Karpas-422 (cell line): ENCODE measurements at regions not wholly inside any gene's neighbourhood (a gene's known extent, or its start where the extent isn't known, plus 50 kb on each side); places are given as distances from the start of the nearest gene placed in this dataset.

Source experiments
- DNase-seq: peaks from one replicate; pipeline ENCODE4 v3.0.0-alpha.2; 2015
- H2AFZ ChIP-seq: fragments of 200-600 bp; sonication (generic); 2 replicates; pipeline ENCODE4 v1.6.1; 2014; ENCODE audit warnings: antibody characterized with exemption, low read length, mixed read lengths
- H3K27ac ChIP-seq: fragments of 200-600 bp; sonication (generic); 2 replicates; pipeline ENCODE4 v1.5.1; 2014; ENCODE audit warnings: mild to moderate bottlenecking, low read length, moderate library complexity
- H3K27me3 ChIP-seq: fragments of 200-600 bp; sonication (generic); 2 replicates; pipeline ENCODE4 v1.6.1; 2014; ENCODE audit warnings: low read length, mixed read lengths
- H3K36me3 ChIP-seq: fragments of 200-600 bp; sonication (generic); 2 replicates; pipeline ENCODE4 v1.6.1; 2014; ENCODE audit warnings: low read length, mixed read lengths; ENCODE audit not compliant: insufficient read depth
- H3K4me1 ChIP-seq: fragments of 200-600 bp; sonication (generic); 2 replicates; pipeline ENCODE4 v1.6.1; 2014; ENCODE audit warnings: mild to moderate bottlenecking, low read length, mixed read lengths
- H3K4me2 ChIP-seq: fragments of 200-600 bp; sonication (generic); 2 replicates; pipeline ENCODE4 v1.6.1; 2014; ENCODE audit warnings: low read length, low read depth, mild to moderate bottlenecking; ENCODE audit not compliant: poor library complexity, severe bottlenecking
- H3K4me3 ChIP-seq: fragments of 200-600 bp; sonication (generic); 2 replicates; pipeline ENCODE4 v1.5.1; 2014; ENCODE audit warnings: mild to moderate bottlenecking, antibody characterized with exemption, low read length, mixed read lengths
- H3K79me2 ChIP-seq: fragments of 200-600 bp; sonication (generic); 2 replicates; pipeline ENCODE4 v1.6.1; 2014; ENCODE audit warnings: mild to moderate bottlenecking, low read length, mixed read lengths
- H3K9ac ChIP-seq: fragments of 200-600 bp; sonication (generic); 2 replicates; pipeline ENCODE4 v1.6.0; 2014; ENCODE audit warnings: low read length
- H3K9me2 ChIP-seq: fragments of 200-600 bp; sonication (generic), shearing (Covaris generic); replicated peaks from 2 replicates; pipeline ENCODE4 v1.6.0; 2014; ENCODE audit warnings: mild to moderate bottlenecking, low read length, moderate library complexity; ENCODE audit not compliant: insufficient read depth
- H3K9me3 ChIP-seq: fragments of 300-700, 200-600 bp; sonication (generic); 2 replicates; pipeline ENCODE4 v1.6.1; 2014; ENCODE audit warnings: low read length, mixed read lengths
- H4K20me1 ChIP-seq: fragments of 200-600 bp; sonication (generic); 2 replicates; pipeline ENCODE4 v1.6.1; 2014; ENCODE audit warnings: mild to moderate bottlenecking, antibody characterized with exemption, low read length, low read depth; ENCODE audit not compliant: insufficient read depth

DNA sequence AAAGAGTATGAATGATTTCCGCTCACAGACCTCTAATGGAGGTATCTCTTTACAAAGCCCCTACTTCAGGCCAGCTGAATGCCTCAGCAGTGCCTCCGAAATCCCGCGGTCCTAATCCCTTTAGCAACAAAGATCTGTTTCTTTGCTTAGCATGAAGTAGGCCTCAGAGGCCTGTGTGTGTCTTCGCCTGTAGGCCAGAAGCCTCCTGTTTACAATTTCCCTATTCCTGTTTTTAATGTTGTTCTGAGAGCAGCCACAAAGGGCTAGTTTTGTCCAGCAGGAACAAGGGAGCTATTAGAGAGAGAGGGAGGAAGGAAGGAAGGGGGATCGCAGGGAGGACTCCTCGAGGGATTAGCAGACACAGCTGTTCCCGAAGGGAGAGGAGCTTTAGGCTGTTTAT is 166.4 kb upstream of the SPRY4 start:
- H3K9me2 ChIP-seq, result no peaks in the 10 kb centered on the region
- H3K79me2 ChIP-seq, result no peaks in the 10 kb centered on the region
- no peak overlapping the region for H3K9ac ChIP-seq
- no peak overlapping the region for H3K27ac ChIP-seq
- no peaks in the 10 kb centered on the region for H3K4me1 ChIP-seq
- no peak overlapping the region for H2AFZ ChIP-seq
- H3K27me3 ChIP-seq, result no peaks in the 10 kb centered on the region
- no peaks in the 10 kb centered on the region for H3K36me3 ChIP-seq
- no peaks in the 10 kb centered on the region for H3K9me3 ChIP-seq
- H3K4me3 ChIP-seq, result no peak overlapping the region
- no peak overlapping the region for H3K4me2 ChIP-seq
- DNase-seq, result no peak
- no peaks in the 10 kb centered on the region for H4K20me1 ChIP-seq

DNA sequence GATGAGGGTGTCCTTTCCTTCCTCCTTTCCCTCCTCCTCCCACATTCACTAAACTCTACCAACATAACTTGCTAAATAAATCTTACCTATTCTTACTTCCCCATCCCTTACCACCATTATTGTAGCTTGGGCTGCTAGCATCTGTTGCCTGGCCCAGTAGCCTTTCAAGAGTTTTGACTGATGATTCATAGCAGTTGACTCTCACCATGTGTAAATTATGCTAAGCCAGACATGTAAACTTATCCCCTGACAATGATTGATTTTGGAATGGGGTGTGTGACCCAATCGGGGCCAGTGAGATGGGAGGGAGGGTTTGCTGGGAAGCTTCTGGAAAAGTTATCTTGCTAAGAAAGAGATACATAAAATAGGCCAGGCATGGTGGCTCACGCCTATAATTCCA is 161.8 kb upstream of the SPRY4 start:
- DNase-seq, result no peak
- H3K4me2 ChIP-seq, result no peak overlapping the region

DNA sequence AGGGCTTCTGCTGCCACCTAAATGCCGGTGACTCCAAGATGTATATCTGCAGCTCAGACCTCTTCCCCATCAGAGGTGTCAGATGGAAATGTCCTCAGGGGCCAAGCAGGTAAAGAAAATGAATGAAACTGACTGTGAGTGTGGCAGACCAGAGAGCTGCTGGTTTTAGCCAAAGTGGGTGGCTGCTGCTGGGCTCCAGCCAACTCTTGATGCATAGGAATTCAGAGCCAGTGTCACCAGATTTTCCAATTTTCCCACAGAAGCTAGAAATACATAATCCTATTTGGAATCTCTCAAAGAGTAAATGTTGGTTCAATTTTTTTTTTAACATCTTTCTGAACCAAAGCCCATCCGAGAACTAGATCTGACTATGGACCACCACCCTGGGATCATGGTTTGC is 161.2 kb upstream of the SPRY4 start:
- Histone ChIP-seq H3K27ac (no peak overlapping the region), H3K9me2 (no peaks in the 10 kb centered on the region), H4K20me1 (no peaks in the 10 kb centered on the region), H3K9ac (no peak overlapping the region), H3K9me3 (no peaks in the 10 kb centered on the region), H3K27me3 (no peaks in the 10 kb centered on the region), H3K36me3 (no peaks in the 10 kb centered on the region), H2AFZ (no peak overlapping the region), H3K79me2 (no peaks in the 10 kb centered on the region), H3K4me2 (no peak overlapping the region), H3K4me3 (no peak overlapping the region), H3K4me1 (no peaks in the 10 kb centered on the region)
- DNase-seq, result no peak

More for the DNA sequence above, 161.8 kb upstream of the SPRY4 start:
- Histone ChIP-seq H3K79me2 (no peaks in the 10 kb centered on the region), H2AFZ (no peak overlapping the region), H3K9me3 (no peaks in the 10 kb centered on the region), H3K4me3 (no peak overlapping the region), H3K27ac (no peak overlapping the region), H4K20me1 (no peaks in the 10 kb centered on the region), H3K27me3 (no peaks in the 10 kb centered on the region), H3K9ac (no peak overlapping the region), H3K4me1 (no peaks in the 10 kb centered on the region), H3K36me3 (no peaks in the 10 kb centered on the region), H3K9me2 (no peaks in the 10 kb centered on the region)

DNA sequence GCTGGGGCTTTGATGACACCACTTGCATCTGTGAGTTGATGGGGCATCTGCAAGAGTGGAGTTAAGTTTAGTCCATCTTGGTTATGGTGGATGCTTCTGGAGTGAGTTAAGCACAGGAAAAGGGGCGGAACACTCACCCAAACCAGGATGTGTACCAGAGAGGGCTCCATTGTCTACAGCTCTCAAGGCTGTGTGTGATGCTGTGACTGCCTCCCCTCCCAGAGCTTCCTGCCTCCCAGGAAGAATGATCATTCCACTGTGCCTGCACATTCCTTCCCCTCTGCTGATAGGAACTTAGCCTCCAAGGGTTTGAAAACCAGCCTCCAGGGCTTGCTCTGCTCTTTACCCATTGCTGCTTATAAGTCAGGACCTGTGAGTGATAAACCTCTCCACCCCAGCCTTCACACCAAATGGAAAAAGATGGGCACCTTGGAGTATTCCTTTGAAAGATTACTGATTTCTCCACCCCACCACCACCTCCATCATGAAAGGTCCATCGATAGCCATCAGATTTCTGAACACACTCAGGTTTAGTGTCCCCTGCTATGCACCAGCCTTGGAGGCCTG is 160.1 kb upstream of the SPRY4 start:
- no peaks in the 10 kb centered on the region for H3K4me1 ChIP-seq
- H3K79me2 ChIP-seq, result no peaks in the 10 kb centered on the region
- no peak overlapping the region for H3K9ac ChIP-seq
- no peaks in the 10 kb centered on the region for H4K20me1 ChIP-seq
- H3K27me3 ChIP-seq, result no peaks in the 10 kb centered on the region
- H3K9me2 ChIP-seq, result no peaks in the 10 kb centered on the region
- no peaks in the 10 kb centered on the region for H3K36me3 ChIP-seq
- H3K4me2 ChIP-seq, result no peak overlapping the region
- H3K27ac ChIP-seq, result no peak overlapping the region
- H2AFZ ChIP-seq, result no peak overlapping the region
- no peak overlapping the region for H3K4me3 ChIP-seq
- no peak for DNase-seq
- no peaks in the 10 kb centered on the region for H3K9me3 ChIP-seq

DNA sequence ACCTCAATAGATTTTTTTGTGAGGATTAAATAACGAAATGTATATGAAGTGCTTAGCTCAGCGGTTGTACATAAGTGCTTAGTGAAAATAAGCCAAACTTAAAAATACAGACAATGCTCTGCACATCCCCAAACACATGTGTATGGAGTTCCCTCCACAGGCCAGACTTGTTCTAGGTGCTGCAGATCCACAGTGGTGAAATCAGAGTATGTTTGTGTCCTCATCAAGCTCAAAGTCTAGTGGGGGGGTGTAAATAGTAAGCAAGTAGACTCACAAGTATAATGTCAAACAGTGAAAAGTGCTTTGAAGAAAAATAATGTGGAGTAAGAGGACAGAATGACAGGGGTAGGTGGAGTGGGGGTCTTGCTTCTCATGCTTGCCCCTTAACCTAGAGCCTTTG is 157.4 kb upstream of the SPRY4 start:
- no peak for DNase-seq
- no peak overlapping the region for H3K9ac ChIP-seq
- no peak overlapping the region for H2AFZ ChIP-seq
- H3K27me3 ChIP-seq, result no peaks in the 10 kb centered on the region
- no peaks in the 10 kb centered on the region for H3K36me3 ChIP-seq
- no peaks in the 10 kb centered on the region for H4K20me1 ChIP-seq
- H3K4me1 ChIP-seq, result no peaks in the 10 kb centered on the region
- H3K4me3 ChIP-seq, result no peak overlapping the region
- no peak overlapping the region for H3K4me2 ChIP-seq
- H3K79me2 ChIP-seq, result no peaks in the 10 kb centered on the region
- no peaks in the 10 kb centered on the region for H3K9me2 ChIP-seq
- H3K27ac ChIP-seq, result no peak overlapping the region
- peaks cover 6% of the 10 kb centered on the region; the same call in 1 of the 2 replicates for H3K9me3 ChIP-seq

DNA sequence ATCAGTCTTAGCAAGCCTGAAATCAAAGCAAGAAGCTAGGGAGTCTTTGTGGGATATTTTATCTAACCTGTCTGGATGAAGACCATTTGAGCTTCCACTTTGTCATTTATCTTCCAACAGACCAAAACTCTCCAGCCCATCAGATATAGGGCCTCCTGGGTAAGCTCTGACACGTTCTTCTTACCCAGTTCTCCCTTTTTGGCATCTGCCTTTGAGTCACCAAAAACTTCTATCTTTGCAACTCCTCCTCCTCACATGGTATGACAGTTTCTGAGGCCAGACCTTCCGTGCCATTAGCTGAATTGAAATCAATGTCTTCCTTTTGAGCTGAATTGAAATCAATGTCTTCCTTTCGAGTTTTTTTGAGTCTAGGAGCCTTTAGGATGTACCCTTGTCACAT is 156.6 kb upstream of the SPRY4 start:
- Histone ChIP-seq H3K9me2 (no peaks in the 10 kb centered on the region), H3K9ac (no peak overlapping the region), H3K27ac (no peak overlapping the region), H3K4me3 (no peak overlapping the region), H3K4me2 (no peak overlapping the region), H4K20me1 (no peaks in the 10 kb centered on the region), H3K27me3 (no peaks in the 10 kb centered on the region), H3K36me3 (no peaks in the 10 kb centered on the region), H3K9me3 (peaks cover 6% of the 10 kb centered on the region; the same call in 1 of the 2 replicates), H3K4me1 (no peaks in the 10 kb centered on the region), H2AFZ (no peak overlapping the region), H3K79me2 (no peaks in the 10 kb centered on the region)
- no peak for DNase-seq

DNA sequence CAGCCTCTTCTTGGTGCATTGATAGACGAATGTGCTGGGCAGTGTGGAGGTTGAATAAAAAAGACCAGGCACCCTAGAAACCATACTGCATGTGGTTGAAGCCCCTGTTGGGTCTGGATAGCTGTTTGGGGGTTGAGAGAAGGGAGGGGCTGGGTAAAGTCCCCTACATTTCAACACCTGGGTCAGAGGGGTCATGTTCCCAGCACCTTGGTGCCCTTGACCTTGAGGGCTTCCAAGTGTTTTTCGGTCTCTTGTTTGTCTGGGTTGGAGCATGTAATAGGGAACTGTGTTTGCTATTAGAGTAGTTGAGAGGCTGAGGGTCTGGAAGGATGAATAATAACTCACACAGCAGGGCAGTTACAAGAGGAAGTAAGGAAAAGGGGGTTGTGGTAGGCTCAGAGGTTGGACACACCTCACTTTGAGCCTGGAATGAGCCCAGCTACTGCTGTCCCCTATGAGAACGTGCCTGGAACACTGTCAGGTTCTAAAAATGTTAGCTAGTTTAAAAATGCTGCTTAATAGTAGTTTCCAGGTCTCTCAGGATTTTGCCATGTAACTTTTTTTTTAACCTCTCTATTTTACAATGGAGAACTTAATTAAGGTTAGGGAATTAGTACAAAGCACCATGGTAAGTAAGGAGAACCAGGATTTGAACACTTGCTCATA is 155.2 kb upstream of the SPRY4 start:
- Histone ChIP-seq H3K4me2 (no peak overlapping the region), H3K27ac (no peak overlapping the region), H3K9me2 (no peaks in the 10 kb centered on the region), H3K9ac (no peak overlapping the region), H3K4me1 (no peaks in the 10 kb centered on the region), H3K36me3 (no peaks in the 10 kb centered on the region), H3K27me3 (no peaks in the 10 kb centered on the region), H3K79me2 (no peaks in the 10 kb centered on the region), H4K20me1 (no peaks in the 10 kb centered on the region), H2AFZ (no peak overlapping the region), H3K4me3 (no peak overlapping the region), H3K9me3 (peaks cover 6% of the 10 kb centered on the region; the same call in 1 of the 2 replicates)
- DNase-seq, result no peak

DNA sequence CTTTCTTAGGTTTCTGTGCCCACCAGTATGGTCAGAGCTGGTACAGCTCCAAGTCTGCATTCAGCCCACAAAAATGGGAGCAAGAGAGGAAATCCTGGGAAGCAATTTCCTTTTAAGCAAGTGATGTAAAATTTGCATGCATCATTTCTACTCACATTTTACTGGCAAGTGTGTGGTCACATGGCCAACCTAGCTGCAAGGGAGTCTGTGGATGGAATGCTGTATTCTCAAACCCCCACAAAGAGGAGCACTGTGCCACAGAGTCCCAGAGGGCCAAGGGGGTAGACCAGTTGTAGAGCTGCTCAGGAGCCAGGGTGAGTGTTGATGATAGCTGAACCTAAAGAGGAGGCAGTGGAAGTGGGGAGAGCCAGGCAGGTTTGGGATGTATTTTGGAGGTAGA is 154.3 kb upstream of the SPRY4 start:
- no peaks in the 10 kb centered on the region for H3K79me2 ChIP-seq
- no peak overlapping the region for H3K4me3 ChIP-seq
- H3K4me2 ChIP-seq, result no peak overlapping the region
- no peaks in the 10 kb centered on the region for H3K27me3 ChIP-seq
- peaks cover 6% of the 10 kb centered on the region; the same call in 1 of the 2 replicates for H3K9me3 ChIP-seq
- no peaks in the 10 kb centered on the region for H3K4me1 ChIP-seq
- H2AFZ ChIP-seq, result no peak overlapping the region
- no peaks in the 10 kb centered on the region for H4K20me1 ChIP-seq
- H3K9ac ChIP-seq, result no peak overlapping the region
- no peak for DNase-seq
- H3K9me2 ChIP-seq, result no peaks in the 10 kb centered on the region
- no peak overlapping the region for H3K27ac ChIP-seq
- no peaks in the 10 kb centered on the region for H3K36me3 ChIP-seq
